H1 (cell line): ENCODE measurements at regions not wholly inside any gene's neighbourhood (a gene's known extent, or its start where the extent isn't known, plus 50 kb on each side); places are given as distances from the start of the nearest gene placed in this dataset.

Source experiments
- NRF1 ChIP-seq: IDR thresholded peaks from 2 replicates; pipeline ENCODE4 v1.6.1; 2011; ENCODE audit warnings: mild to moderate bottlenecking, low read depth, low read length, improper control_type of control experiment
- YY1 ChIP-seq: IDR thresholded peaks from 2 replicates; pipeline ENCODE4 v1.6.1; 2011; ENCODE audit warnings: low read depth, mild to moderate bottlenecking, low read length
- TF ChIP-seq, protein P1 (sequence below): fragments of 300-600 bp; sonication (generic); IDR thresholded peaks from 2 replicates; pipeline ENCODE4 v1.7.1; 2012; ENCODE audit warnings: low read length, moderate library complexity, mild to moderate bottlenecking, inconsistent platforms; ENCODE audit not compliant: insufficient replicate concordance

DNA sequence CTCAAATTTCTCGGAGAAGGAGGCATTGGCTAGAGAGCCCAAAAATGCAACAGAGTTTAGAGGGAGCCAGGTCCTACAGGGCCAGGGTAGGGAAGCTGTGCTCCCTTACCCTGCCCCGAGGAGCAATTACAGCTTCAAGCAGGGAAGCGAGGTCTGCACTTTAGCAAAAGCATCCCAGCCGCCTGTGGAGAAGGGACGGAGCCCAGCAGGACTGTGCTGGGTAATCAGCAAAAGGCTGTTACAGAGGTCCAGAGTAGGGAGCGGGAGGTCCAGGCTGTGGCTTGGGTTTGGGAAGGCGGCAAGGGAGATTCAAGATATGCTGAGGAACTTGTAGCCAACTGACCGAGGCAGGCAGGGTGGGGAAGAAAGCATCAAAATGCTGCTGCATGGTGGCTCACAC is 162.6 kb downstream of the TMEM132E start (continued):
- TF ChIP-seq, protein P1, sequence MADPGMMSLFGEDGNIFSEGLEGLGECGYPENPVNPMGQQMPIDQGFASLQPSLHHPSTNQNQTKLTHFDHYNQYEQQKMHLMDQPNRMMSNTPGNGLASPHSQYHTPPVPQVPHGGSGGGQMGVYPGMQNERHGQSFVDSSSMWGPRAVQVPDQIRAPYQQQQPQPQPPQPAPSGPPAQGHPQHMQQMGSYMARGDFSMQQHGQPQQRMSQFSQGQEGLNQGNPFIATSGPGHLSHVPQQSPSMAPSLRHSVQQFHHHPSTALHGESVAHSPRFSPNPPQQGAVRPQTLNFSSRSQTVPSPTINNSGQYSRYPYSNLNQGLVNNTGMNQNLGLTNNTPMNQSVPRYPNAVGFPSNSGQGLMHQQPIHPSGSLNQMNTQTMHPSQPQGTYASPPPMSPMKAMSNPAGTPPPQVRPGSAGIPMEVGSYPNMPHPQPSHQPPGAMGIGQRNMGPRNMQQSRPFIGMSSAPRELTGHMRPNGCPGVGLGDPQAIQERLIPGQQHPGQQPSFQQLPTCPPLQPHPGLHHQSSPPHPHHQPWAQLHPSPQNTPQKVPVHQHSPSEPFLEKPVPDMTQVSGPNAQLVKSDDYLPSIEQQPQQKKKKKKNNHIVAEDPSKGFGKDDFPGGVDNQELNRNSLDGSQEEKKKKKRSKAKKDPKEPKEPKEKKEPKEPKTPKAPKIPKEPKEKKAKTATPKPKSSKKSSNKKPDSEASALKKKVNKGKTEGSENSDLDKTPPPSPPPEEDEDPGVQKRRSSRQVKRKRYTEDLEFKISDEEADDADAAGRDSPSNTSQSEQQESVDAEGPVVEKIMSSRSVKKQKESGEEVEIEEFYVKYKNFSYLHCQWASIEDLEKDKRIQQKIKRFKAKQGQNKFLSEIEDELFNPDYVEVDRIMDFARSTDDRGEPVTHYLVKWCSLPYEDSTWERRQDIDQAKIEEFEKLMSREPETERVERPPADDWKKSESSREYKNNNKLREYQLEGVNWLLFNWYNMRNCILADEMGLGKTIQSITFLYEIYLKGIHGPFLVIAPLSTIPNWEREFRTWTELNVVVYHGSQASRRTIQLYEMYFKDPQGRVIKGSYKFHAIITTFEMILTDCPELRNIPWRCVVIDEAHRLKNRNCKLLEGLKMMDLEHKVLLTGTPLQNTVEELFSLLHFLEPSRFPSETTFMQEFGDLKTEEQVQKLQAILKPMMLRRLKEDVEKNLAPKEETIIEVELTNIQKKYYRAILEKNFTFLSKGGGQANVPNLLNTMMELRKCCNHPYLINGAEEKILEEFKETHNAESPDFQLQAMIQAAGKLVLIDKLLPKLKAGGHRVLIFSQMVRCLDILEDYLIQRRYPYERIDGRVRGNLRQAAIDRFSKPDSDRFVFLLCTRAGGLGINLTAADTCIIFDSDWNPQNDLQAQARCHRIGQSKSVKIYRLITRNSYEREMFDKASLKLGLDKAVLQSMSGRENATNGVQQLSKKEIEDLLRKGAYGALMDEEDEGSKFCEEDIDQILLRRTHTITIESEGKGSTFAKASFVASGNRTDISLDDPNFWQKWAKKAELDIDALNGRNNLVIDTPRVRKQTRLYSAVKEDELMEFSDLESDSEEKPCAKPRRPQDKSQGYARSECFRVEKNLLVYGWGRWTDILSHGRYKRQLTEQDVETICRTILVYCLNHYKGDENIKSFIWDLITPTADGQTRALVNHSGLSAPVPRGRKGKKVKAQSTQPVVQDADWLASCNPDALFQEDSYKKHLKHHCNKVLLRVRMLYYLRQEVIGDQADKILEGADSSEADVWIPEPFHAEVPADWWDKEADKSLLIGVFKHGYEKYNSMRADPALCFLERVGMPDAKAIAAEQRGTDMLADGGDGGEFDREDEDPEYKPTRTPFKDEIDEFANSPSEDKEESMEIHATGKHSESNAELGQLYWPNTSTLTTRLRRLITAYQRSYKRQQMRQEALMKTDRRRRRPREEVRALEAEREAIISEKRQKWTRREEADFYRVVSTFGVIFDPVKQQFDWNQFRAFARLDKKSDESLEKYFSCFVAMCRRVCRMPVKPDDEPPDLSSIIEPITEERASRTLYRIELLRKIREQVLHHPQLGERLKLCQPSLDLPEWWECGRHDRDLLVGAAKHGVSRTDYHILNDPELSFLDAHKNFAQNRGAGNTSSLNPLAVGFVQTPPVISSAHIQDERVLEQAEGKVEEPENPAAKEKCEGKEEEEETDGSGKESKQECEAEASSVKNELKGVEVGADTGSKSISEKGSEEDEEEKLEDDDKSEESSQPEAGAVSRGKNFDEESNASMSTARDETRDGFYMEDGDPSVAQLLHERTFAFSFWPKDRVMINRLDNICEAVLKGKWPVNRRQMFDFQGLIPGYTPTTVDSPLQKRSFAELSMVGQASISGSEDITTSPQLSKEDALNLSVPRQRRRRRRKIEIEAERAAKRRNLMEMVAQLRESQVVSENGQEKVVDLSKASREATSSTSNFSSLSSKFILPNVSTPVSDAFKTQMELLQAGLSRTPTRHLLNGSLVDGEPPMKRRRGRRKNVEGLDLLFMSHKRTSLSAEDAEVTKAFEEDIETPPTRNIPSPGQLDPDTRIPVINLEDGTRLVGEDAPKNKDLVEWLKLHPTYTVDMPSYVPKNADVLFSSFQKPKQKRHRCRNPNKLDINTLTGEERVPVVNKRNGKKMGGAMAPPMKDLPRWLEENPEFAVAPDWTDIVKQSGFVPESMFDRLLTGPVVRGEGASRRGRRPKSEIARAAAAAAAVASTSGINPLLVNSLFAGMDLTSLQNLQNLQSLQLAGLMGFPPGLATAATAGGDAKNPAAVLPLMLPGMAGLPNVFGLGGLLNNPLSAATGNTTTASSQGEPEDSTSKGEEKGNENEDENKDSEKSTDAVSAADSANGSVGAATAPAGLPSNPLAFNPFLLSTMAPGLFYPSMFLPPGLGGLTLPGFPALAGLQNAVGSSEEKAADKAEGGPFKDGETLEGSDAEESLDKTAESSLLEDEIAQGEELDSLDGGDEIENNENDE, result no peak
- TF ChIP-seq NRF1 (no peak), YY1 (no peak)
